GM23338 (cell line): ENCODE measurements at regions not wholly inside any gene's neighbourhood (a gene's known extent, or its start where the extent isn't known, plus 50 kb on each side); places are given as distances from the start of the nearest gene placed in this dataset.
"Not testable (repeated sequence)": the region's sequence is repeated elsewhere in the genome, so short reads cannot be mapped to it uniquely, and the experiment has no call there.

ENCODE experiments used
- EZH2 ChIP-seq: fragments of 200-600 bp; sonication (generic); IDR thresholded peaks from one replicate; pipeline ENCODE4 v1.8.0; 2017; ENCODE audit warnings: antibody characterized with exemption, mild to moderate bottlenecking, low read depth; ENCODE audit not compliant: unreplicated experiment
- NANOG ChIP-seq: IDR thresholded peaks from 2 replicates; pipeline ENCODE4 v1.6.1; 2016; ENCODE audit warnings: antibody characterized with exemption, borderline replicate concordance
- POLR2AphosphoS5 ChIP-seq: IDR thresholded peaks from 2 replicates; pipeline ENCODE4 v1.6.1; 2016; ENCODE audit warnings: antibody characterized with exemption, low read depth
- TF ChIP-seq, protein P1 (sequence below), 2 experiments: fragments of 200-600 bp in 1 of 2; sonication (generic) in 1 of 2; conservative IDR thresholded peaks; 2 replicates each; pipeline versions ENCODE4 v1.5.1 to v1.6.1; 2016 to 2017; ENCODE audit warnings: antibody characterized with exemption in 2 of 2, low read depth in 2 of 2, mild to moderate bottlenecking in 2 of 2, moderate library complexity in 1 of 2

DNA sequence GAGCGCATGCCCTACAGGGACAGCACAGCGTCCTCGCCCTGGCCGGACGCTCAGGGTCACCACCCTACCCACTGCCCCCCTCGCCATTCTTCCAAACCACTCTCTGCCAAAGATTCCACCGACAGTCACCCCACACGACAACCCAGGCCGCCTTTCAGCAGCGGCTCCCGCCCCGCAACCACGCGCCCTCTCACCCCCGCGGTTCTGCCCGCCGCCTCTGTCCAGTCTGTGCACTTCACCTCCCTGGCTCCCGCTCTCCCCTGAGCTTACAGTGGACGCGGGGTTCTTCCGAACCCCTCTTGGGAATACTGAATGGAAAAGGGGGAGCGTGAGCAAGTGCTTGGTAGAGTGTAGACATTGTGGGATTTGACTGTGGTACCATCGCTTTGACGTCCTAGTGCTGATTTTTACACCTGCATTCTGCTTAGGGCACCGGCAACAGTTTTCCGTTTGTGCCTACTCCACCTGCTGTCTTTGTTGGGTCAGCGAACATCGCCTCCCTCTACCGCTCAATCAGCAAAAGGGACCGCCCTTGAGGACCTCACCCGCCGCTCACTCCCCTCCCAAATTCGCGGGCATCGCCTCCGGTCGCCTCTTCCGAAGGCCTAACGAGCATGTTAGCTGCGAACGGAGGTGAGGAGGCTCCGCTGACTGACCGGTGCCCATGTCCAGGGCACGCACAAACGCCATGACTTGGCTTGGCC lies 119.1 kb downstream of the PPIAL4A start:
- not testable (repeated sequence) for TF ChIP-seq POLR2AphosphoS5, NANOG
- TF ChIP-seq EZH2, result peak; percentile 59
- TF ChIP-seq, protein P1, sequence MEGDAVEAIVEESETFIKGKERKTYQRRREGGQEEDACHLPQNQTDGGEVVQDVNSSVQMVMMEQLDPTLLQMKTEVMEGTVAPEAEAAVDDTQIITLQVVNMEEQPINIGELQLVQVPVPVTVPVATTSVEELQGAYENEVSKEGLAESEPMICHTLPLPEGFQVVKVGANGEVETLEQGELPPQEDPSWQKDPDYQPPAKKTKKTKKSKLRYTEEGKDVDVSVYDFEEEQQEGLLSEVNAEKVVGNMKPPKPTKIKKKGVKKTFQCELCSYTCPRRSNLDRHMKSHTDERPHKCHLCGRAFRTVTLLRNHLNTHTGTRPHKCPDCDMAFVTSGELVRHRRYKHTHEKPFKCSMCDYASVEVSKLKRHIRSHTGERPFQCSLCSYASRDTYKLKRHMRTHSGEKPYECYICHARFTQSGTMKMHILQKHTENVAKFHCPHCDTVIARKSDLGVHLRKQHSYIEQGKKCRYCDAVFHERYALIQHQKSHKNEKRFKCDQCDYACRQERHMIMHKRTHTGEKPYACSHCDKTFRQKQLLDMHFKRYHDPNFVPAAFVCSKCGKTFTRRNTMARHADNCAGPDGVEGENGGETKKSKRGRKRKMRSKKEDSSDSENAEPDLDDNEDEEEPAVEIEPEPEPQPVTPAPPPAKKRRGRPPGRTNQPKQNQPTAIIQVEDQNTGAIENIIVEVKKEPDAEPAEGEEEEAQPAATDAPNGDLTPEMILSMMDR (conservative IDR thresholded peaks at IDR 0.05; ENCODE audit: low read depth in 2 of 2), result not testable (repeated sequence)
